ENCODE measurements at regions not wholly inside any gene's neighbourhood (a gene's known extent, or its start where the extent isn't known, plus 50 kb on each side); places are given as distances from the start of the nearest gene placed in this dataset.
"Not testable (repeated sequence)": the region's sequence is repeated elsewhere in the genome, so short reads cannot be mapped to it uniquely, and the experiment has no call there.

DNA sequence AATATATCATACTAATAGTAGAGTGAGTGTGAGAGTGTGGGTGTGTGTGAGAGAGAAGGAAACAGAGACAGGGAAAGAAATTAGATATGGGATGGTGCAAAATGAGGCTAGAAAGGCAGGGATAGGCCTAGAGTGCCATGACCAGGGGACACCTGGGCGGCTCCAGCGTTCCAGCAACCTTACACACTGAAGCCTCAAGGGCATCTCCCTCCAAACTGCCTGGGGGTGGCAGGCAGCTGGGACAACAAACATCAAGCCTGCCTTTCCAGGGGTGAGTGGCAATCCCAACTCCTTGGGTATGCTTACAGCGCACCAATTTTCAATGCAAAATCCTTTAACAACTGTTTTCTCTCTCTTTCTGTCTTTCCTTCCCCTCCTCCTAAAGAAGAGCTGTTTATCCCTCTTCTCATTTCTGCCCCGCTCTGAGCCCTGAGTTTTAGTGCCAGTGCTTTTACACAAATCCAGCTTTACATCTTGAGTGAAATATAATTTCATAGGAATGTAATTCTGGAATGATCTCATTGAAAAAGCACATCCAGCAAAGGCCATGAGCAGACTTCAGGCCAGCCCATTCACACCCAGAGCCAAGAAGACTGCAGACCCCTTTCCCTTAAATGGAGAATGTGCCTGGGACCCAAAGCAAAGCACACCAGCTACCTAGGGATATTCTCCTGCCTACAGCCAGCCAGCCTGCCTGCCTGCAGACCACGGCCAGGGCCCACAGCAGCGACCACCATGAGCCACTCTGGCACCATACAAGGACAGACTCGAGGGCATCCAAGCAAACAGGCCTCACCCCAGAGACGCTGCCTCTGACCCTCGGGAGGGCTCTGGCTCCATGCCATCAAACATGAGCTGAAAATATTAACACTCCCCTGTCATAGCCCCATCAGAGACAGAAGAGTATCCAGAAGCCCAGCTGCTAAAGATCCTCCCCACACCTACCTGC, 90.3 kb downstream of the RPL27A start:
- DNase-seq (ENCODE audit: low read depth) = no peak

DNA sequence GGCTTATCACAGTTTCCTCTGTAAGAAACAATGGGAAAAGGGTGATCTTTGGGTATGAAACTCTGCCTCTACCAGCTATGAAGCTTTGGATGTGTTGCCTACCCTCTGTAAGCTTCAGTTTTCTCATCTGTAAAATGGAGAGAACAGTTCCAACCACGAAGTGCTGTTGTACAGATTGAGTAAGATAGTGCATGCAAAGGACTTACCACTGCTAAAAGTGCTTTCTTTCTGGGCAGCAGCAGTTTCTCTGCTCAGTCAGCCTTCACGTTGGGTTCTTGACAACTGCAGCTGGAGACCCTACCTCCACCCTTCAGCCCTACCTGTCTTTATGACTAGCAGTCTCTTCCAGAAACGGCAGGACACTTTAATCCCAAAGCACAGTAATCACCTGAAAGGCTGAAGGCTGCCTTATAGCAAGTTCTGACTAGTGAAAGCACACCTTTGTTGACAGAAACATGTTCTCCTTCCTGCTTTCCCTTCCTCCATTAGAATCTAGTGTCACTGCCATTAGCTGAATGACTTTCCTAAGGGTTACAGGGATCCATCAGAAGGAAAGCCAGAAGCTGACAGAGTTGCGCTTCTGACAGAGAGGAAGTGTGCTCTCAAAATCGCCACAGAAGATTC, 91.4 kb downstream of the RPL27A start:
- DNase-seq (ENCODE audit: low read depth) = no peak

- not testable (repeated sequence) for DNase-seq (ENCODE audit: low read depth)
These were observed 92.3 kb downstream of the RPL27A start for GRCh38 chr11:8774916-8775315.

DNA sequence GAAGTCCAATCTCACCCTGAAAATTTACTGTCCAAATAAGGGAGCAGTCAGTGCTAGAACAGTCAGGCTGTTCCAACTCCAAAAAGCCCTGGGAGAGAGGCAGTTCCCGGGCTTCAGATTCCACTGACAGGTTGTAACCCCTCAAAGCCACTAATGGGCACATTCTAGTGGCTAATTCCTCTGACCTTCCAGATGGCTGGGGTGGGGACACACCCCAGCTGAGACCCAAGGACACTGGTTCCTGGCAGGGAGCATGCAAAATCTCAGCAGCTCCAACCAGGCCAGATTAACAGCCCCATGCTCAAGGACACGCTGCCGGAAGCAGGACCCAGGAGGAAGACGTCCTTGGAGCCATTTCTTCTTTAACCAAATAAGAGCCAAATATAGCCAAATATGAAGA, 92.7 kb downstream of the RPL27A start:
- DNase-seq (ENCODE audit: low read depth) = no peak

DNA sequence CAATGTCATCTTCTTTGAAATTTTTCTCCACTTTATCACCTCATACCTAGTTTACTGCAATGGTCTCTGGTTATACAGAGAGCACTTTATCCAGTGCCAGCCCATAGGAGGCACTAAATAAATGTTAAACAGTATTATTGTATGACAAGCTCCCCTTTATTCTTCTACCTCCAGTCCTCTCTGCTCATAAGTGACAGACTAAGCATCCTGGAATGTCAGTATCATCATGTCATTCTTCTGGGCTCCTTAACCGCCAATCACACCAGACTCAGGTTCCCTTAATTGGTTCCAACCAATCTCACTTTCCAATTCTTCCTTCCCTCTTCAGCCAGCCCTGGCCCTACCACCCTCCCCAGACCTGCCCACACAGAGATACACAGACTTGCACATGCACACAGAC, 93.1 kb downstream of the RPL27A start:
- DNase-seq (ENCODE audit: low read depth) = no peak

GRCh38 chr11:8776209-8776608, 93.6 kb downstream of the RPL27A start:
- no peak for DNase-seq (ENCODE audit: low read depth)

- DNase-seq (ENCODE audit: low read depth) = no peak
These were observed 95.5 kb downstream of the RPL27A start for GRCh38 chr11:8777907-8778767.

DNA sequence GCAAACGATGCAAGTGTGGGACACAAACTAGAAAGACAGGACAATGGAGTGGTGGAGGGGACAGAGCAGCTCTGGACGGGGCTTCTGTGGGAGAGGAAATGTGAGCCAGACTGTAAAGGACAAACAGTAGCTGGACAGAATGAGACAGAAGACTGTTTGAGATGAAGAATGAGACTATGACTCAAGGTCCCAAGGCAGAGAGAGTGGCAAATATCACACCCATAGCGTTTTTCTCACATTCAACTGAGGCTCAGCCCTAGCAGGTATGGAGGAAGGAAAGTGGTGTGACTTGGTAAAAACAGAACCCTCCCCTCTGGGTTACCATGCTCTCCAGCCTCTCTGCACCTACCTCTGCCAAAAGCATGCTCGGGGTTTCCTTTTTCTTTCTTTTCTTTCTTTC, 96.5 kb downstream of the RPL27A start:
- DNase-seq (ENCODE audit: low read depth) = no peak

DNA sequence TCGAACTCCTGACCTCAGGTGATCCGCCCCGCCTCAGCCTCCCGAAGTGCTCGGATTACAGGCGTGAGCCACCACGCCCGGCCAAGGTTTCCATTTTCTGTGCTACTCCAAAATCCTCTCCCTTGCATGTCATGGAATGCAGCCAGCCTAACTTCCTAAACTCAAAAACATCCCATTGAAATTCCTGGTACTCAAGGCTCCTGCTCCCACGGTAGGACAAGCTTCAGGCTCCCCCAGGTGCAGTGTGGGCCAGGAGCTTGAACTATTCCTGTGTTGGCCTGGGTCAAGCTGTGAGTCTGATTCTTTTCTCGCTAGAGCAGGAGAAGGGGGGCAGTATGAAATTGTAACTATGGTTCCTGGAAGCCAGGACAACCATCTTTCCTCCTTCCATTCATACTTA, 97.1 kb downstream of the RPL27A start:
- no peak for DNase-seq (ENCODE audit: low read depth)

- no peak for DNase-seq (ENCODE audit: low read depth)
These were observed 102.4 kb downstream of the RPL27A start for GRCh38 chr11:8784954-8785353.

GRCh38 chr11:8785457-8785856, 102.9 kb downstream of the RPL27A start:
- DNase-seq (ENCODE audit: low read depth) = no peak

DNA sequence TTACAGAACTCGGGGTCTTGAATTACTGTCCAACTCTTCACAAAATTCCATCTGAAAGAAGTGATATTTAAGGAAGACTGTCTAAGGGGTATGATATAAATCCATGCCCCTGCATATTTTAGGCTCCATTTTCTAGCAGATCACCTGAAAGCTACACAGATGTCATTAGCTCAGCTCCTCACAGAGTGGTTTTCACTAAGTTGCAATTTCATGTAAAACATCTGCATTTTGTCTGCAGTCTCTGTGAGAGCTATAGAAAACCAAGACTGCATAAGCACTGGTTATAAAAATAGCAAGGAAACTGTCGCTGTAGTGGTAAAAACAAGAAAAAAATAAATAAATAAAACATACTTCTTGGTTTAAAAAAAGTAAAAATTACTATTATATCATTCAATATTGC, 103.4 kb downstream of the RPL27A start:
- no peak for DNase-seq (ENCODE audit: low read depth)

DNA sequence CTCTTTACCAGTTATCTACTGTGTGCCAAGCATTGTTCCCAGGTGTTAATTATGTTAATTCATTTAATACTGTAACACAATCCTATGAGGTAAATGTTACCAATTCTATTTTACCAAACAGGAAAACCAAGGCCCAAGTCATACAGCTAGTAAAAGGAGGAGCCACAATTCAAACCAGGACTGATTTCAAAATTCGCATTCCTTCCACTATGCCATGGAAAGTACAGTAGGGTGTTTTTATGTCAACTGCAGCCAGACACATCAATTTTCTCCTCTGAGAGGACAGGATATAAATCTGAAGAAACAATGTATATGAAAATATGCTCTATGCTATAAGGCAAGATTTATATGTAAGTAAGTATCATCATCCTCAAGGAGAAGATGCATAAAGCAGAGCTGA, 104.3 kb downstream of the RPL27A start:
- no peak for DNase-seq (ENCODE audit: low read depth)

DNA sequence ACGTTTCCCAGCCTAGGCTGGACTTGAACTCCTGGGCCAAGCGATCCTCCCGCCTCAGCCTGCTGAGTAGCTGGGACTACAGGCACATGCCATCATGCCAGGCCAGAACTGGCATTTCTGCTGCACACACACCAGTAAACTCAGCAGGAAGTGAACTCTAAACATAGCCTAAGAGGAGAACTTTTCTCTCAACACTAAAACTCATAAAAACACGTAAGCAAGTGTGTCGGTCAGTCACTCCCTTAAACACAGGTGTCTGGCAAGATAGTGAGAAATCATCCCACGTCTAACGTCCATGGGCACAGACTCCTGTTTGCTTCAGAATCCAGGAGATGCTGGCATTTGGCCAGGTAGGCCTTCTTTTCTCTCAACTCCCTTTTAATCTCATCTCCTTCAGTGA, 104.8 kb downstream of the RPL27A start:
- DNase-seq (ENCODE audit: low read depth) = no peak

DNA sequence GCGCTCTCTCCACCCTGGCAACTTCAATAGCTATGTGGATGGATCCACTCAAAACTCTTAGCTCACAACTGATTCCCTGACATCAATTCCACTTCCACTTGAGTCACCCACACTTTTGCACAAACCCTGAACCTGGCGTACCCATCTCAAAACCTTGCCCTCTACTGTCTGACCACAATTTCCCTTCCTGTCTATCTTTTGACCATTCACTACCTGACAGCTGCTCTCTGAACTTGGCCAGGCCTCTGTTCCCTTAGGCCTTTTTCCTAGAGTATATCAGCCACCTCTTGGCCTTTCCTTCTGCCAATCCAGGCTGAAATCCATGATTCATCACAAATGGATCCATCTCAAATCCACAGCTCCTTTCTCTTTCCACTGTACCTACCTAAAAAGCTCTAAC, 106.0 kb downstream of the RPL27A start:
- no peak for DNase-seq (ENCODE audit: low read depth)

- no peak for DNase-seq (ENCODE audit: low read depth)
These were observed 107.3 kb downstream of the RPL27A start for GRCh38 chr11:8789864-8790263.

DNA sequence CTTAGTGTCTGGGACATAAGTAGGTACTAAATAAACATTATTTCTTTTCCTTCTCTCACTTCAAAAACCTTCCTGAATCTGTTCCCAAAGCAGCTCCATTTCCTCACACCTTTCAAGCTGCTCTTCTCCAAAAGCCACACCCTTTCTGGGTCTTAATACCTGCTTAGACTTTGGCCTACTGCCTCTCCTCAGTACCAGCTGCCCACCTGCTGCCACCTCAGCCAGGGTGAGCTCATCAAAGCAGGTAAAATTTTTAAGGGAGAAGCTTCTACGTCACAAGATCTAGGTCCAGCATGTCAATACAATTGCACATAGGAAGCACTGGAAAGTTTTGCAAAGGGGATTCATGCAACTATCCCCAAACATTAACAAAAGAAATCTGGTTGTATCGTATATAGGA, 108.4 kb downstream of the RPL27A start:
- DNase-seq (ENCODE audit: low read depth) = no peak

- DNase-seq (ENCODE audit: low read depth) = no peak
These were observed 110.1 kb downstream of the RPL27A start for GRCh38 chr11:8792710-8793109.

GRCh38 chr11:8793114-8793777, 110.7 kb downstream of the RPL27A start:
- no peak for DNase-seq (ENCODE audit: low read depth)

DNA sequence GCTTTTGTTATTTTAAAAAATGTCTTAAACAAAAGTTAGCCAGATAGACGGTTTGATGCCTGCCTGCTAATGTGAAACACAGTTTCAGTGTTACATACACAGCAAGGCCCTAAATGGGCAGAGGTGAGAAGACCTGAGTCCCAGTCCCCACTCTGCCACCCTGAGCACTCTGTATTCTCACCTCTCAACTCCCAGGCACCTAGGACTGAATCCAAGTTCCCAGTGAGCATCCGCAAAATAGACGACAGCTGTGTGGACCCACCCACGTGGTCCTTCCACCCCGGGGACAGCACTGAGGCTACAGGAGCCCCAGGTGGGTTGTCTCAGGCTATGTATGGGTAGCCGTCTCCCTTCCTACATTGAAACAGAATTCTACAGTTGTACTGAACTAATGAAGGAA, 111.5 kb downstream of the RPL27A start:
- DNase-seq (ENCODE audit: low read depth) = no peak

DNA sequence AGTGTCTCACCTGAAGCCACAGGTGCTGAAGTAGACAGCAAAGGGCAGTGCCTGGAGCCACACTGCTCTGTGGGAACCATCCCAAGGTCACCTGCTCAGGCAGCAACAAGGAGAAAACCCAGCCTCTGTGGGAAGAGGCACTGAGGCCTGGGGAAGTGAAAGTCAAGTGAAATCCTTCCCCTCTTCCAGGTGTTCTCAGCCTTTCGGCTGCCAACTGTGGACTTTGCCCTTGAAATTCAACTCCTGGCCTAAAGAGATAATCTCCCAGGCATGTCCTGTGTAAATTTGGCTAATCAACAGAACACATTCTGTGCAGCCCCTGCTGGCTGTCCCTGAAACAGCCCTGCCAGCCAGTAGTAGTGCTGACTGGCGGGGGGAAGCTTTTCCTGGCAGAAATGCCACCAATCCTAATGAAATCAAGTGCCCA, 112.1 kb downstream of the RPL27A start:
- DNase-seq (ENCODE audit: low read depth) = no peak

DNA sequence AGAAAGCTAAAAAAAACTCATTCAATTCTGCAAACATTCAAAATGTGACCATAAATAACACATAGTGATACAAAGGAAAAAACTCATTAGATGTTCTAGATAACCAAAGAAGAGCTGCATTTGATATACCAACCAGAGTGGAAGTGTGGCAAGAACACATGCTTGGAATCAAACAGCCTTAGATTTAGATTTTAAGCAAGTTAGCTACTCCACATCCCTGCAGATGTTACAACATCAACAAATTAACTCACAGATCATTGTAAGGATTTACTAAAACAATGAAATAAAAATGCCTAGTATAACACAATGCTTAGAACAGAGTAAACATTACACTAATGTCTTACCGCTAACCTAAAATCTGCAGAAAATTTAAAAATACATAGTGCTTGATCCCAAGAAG, 114.0 kb upstream of the AKIP1 start:
- DNase-seq (ENCODE audit: low read depth) = no peak
